Prostate gland (tissue), 2 donors: ENCODE measurements at regions not wholly inside any gene's neighbourhood (a gene's known extent, or its start where the extent isn't known, plus 50 kb on each side); places are given as distances from the start of the nearest gene placed in this dataset.

Source experiments
- DNase-seq: peaks from one replicate; pipeline ENCODE4 v3.0.0-alpha.2; 2019; ENCODE audit warnings: low spot score
- H3K27ac ChIP-seq, 2 donors: fragments of 200-600 bp; sonication (generic); 2 replicates each; pipeline ENCODE4 v1.5.1; 2017 to 2019
- H3K27me3 ChIP-seq: fragments of 200-600 bp; sonication (generic); replicated peaks from 2 replicates; pipeline ENCODE4 v1.5.1; 2019; ENCODE audit not compliant: insufficient read depth
- H3K36me3 ChIP-seq, 2 donors: fragments of 200-600 bp; sonication (generic); 1 replicate in 1 of 2; 2 replicates in 1 of 2; pipeline versions ENCODE4 v1.5.1 to v1.8.1; 2017 to 2019
- H3K4me1 ChIP-seq: fragments of 200-600 bp; sonication (generic); replicated peaks from 2 replicates; pipeline ENCODE4 v1.5.1; 2019
- H3K4me3 ChIP-seq, 2 donors: fragments of 200-600 bp; sonication (generic); 2 replicates each; pipeline ENCODE4 v1.5.1; 2017 to 2019
- H3K9me3 ChIP-seq: fragments of 200-600 bp; sonication (generic); 2 replicates; pipeline ENCODE4 v1.5.1; 2017
- CTCF ChIP-seq, 4 experiments: fragments of 200-600 bp in 2 of 4; fragments of 450-650 bp in 2 of 4; sonication (generic) in 2 of 4; IDR thresholded peaks; 1 replicate in 3 of 4; 2 replicates in 1 of 4; pipeline ENCODE4 v1.5.1; 2016 to 2019; ENCODE audit warnings: antibody characterized with exemption in 4 of 4, mild to moderate bottlenecking in 2 of 4, moderate library complexity in 2 of 4
- POLR2A ChIP-seq: fragments of 450-650 bp; IDR thresholded peaks from one replicate; pipeline ENCODE4 v1.6.1; 2016; ENCODE audit warnings: antibody characterized with exemption, mild to moderate bottlenecking
- POLR2AphosphoS5 ChIP-seq: sonication (generic); formaldehyde crosslinking; IDR thresholded peaks from one replicate; pipeline ENCODE4 v1.6.1; 2017; ENCODE audit warnings: antibody characterized with exemption
- WGBS: methylation state at CpG from one replicate; pipeline ENCODE4 v1.1.5; 2018; 5-methylcytosine and 5-hydroxymethylcytosine counted together
- intact Hi-C: fragments of 100-400 bp; cut with DNase I; formaldehyde crosslinking; loops from one replicate; pipeline ENCODE4 v1.14.2; 2022

GRCh38 chr12:45560689-45561088, 168.8 kb upstream of the ARID2 start:
- H3K27me3 ChIP-seq = no peaks in the 10 kb centered on the region
- no peaks in the 10 kb centered on the region for H3K9me3 ChIP-seq
- intact Hi-C loops = no loop called here
- TF ChIP-seq POLR2AphosphoS5 (no peak), CTCF (IDR thresholded peaks at IDR 0.05) (no peak), POLR2A (no peak)
- H3K4me3 ChIP-seq = no peak overlapping the region
- no peaks in the 10 kb centered on the region for H3K4me1 ChIP-seq
- H3K27ac ChIP-seq = no peak overlapping the region
- WGBS = 34% methylated on average over 4 of the region's 4 CpGs
- H3K36me3 ChIP-seq = no peaks in the 10 kb centered on the region
- DNase-seq = no peak

GRCh38 chr12:45561488-45561887, 168.0 kb upstream of the ARID2 start:
- intact Hi-C loops = no loop called here
- H3K4me1 ChIP-seq = no peaks in the 10 kb centered on the region
- H3K27ac ChIP-seq = no peak overlapping the region
- no peak for DNase-seq
- no peak overlapping the region for H3K4me3 ChIP-seq
- TF ChIP-seq POLR2A (no peak), POLR2AphosphoS5 (no peak), CTCF (IDR thresholded peaks at IDR 0.05) (no peak)
- H3K9me3 ChIP-seq = no peaks in the 10 kb centered on the region
- H3K27me3 ChIP-seq = no peaks in the 10 kb centered on the region
- WGBS = 84% methylated on average over 4 of the region's 4 CpGs
- H3K36me3 ChIP-seq = no peaks in the 10 kb centered on the region

- Histone ChIP-seq H3K9me3 (no peaks in the 10 kb centered on the region), H3K27me3 (no peaks in the 10 kb centered on the region), H3K27ac (no peak overlapping the region), H3K4me1 (no peaks in the 10 kb centered on the region), H3K4me3 (no peak overlapping the region), H3K36me3 (no peaks in the 10 kb centered on the region)
- intact Hi-C loops = no loop called here
- no peak for DNase-seq
- TF ChIP-seq POLR2AphosphoS5 (no peak), CTCF (IDR thresholded peaks at IDR 0.05) (no peak), POLR2A (no peak)
These were observed 163.9 kb upstream of the ARID2 start for GRCh38 chr12:45565590-45565989.

- DNase-seq = no peak
- no peak overlapping the region for H3K27ac ChIP-seq
- no peaks in the 10 kb centered on the region for H3K27me3 ChIP-seq
- H3K4me1 ChIP-seq = no peaks in the 10 kb centered on the region
- TF ChIP-seq POLR2A (no peak), POLR2AphosphoS5 (no peak), CTCF (IDR thresholded peaks at IDR 0.05) (no peak)
- no peaks in the 10 kb centered on the region for H3K36me3 ChIP-seq
- H3K4me3 ChIP-seq = no peak overlapping the region
- H3K9me3 ChIP-seq = no peaks in the 10 kb centered on the region
- intact Hi-C loops = no loop called here
- 92% methylated on average over 2 of the region's 2 CpGs for WGBS
These were observed 163.2 kb upstream of the ARID2 start for GRCh38 chr12:45566257-45566656.

- Histone ChIP-seq H3K9me3 (no peaks in the 10 kb centered on the region), H3K4me1 (no peaks in the 10 kb centered on the region), H3K27me3 (no peaks in the 10 kb centered on the region), H3K4me3 (no peak overlapping the region), H3K36me3 (no peaks in the 10 kb centered on the region), H3K27ac (no peak overlapping the region)
- intact Hi-C loops = no loop called here
- no peak for TF ChIP-seq POLR2A
- no peak for TF ChIP-seq POLR2AphosphoS5
- no peak for TF ChIP-seq CTCF (IDR thresholded peaks at IDR 0.05)
- no peak for DNase-seq
- WGBS = 66% methylated on average over 4 of the region's 4 CpGs
These were observed 160.7 kb upstream of the ARID2 start for GRCh38 chr12:45568808-45569207.
